ENCODE measurements at regions not wholly inside any gene's neighbourhood (a gene's known extent, or its start where the extent isn't known, plus 50 kb on each side); places are given as distances from the start of the nearest gene placed in this dataset.
"Not testable (repeated sequence)": the region's sequence is repeated elsewhere in the genome, so short reads cannot be mapped to it uniquely, and the experiment has no call there.

- Histone ChIP-seq H3K4me3 (replicated peaks; ENCODE audit: low read depth, low read length) (no peak overlapping the region), H3K36me3 (ENCODE audit: control insufficient read depth, insufficient read depth, low read length) (no peaks in the 10 kb centered on the region), H3K27me3 (replicated peaks; ENCODE audit: control insufficient read depth, insufficient read depth, low read length) (no peaks in the 10 kb centered on the region; the same call in 1 of the 2 replicates)
- no peak for TF ChIP-seq CTCF (IDR thresholded peaks at IDR 0.05; ENCODE audit: insufficient read depth, low read length, poor library complexity, severe bottlenecking)
- no peak for DNase-seq (ENCODE audit: extremely low read depth, insufficient read length)
Measured at GRCh38 chr1:228945885-228946284, 210.6 kb downstream of the RHOU start.

- not testable (repeated sequence) for DNase-seq (ENCODE audit: extremely low read depth, insufficient read length); H3K4me3 ChIP-seq (replicated peaks; ENCODE audit: low read depth, low read length); H3K27me3 ChIP-seq (replicated peaks; ENCODE audit: control insufficient read depth, insufficient read depth, low read length); H3K36me3 ChIP-seq (ENCODE audit: control insufficient read depth, insufficient read depth, low read length)
Measured at GRCh38 chr1:228949617-228950016, 214.3 kb downstream of the RHOU start.

- H3K4me3 ChIP-seq (replicated peaks; ENCODE audit: low read depth, low read length): no peak overlapping the region
- no peak for TF ChIP-seq CTCF (IDR thresholded peaks at IDR 0.05; ENCODE audit: insufficient read depth, low read length, poor library complexity, severe bottlenecking)
- no peaks in the 10 kb centered on the region for H3K36me3 ChIP-seq (ENCODE audit: control insufficient read depth, insufficient read depth, low read length)
- no peaks in the 10 kb centered on the region for H3K27me3 ChIP-seq (replicated peaks; ENCODE audit: control insufficient read depth, insufficient read depth, low read length)
- no peak for DNase-seq (ENCODE audit: extremely low read depth, insufficient read length)
Measured at GRCh38 chr1:228953207-228953606, 217.9 kb downstream of the RHOU start.

DNA sequence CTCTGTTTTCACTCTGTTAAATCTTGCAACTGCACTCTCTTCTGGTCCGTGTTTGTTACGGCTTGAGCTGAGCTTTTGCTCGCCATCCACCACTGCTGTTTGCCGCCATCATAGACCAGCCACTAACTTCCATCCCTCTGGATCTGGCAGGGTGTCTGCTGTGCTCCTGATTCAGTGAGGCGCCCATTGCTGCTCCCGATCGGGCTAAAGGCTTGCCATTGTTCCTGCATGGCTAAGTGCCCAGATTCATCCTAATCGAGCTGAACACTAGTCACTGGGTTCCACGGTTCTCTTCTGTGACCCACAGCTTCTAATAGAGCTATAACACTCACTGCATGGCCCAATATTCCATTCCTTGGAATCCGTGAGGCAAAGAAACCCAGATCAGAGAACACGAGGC lies 218.5 kb downstream of the RHOU start:
- H3K4me3 ChIP-seq (replicated peaks; ENCODE audit: low read depth, low read length); DNase-seq (ENCODE audit: extremely low read depth, insufficient read length); H3K27me3 ChIP-seq (replicated peaks; ENCODE audit: control insufficient read depth, insufficient read depth, low read length); H3K36me3 ChIP-seq (ENCODE audit: control insufficient read depth, insufficient read depth, low read length): not testable (repeated sequence)

- no peak for TF ChIP-seq CTCF (IDR thresholded peaks at IDR 0.05; ENCODE audit: insufficient read depth, low read length, poor library complexity, severe bottlenecking)
- no peaks in the 10 kb centered on the region for H3K27me3 ChIP-seq (replicated peaks; ENCODE audit: control insufficient read depth, insufficient read depth, low read length)
- no peaks in the 10 kb centered on the region for H3K36me3 ChIP-seq (ENCODE audit: control insufficient read depth, insufficient read depth, low read length)
- no peak for DNase-seq (ENCODE audit: extremely low read depth, insufficient read length)
- no peak overlapping the region for H3K4me3 ChIP-seq (replicated peaks; ENCODE audit: low read depth, low read length)
Measured at GRCh38 chr1:228955691-228956090, 220.4 kb downstream of the RHOU start.

- DNase-seq (ENCODE audit: extremely low read depth, insufficient read length): no peak
- no peak for TF ChIP-seq CTCF (IDR thresholded peaks at IDR 0.05; ENCODE audit: insufficient read depth, low read length, poor library complexity, severe bottlenecking)
- no peaks in the 10 kb centered on the region for H3K36me3 ChIP-seq (ENCODE audit: control insufficient read depth, insufficient read depth, low read length)
- no peaks in the 10 kb centered on the region; the same call in 1 of the 2 replicates for H3K27me3 ChIP-seq (replicated peaks; ENCODE audit: control insufficient read depth, insufficient read depth, low read length)
- H3K4me3 ChIP-seq (replicated peaks; ENCODE audit: low read depth, low read length): no peak overlapping the region
Measured at GRCh38 chr1:228956864-228957263, 221.6 kb downstream of the RHOU start.

DNA sequence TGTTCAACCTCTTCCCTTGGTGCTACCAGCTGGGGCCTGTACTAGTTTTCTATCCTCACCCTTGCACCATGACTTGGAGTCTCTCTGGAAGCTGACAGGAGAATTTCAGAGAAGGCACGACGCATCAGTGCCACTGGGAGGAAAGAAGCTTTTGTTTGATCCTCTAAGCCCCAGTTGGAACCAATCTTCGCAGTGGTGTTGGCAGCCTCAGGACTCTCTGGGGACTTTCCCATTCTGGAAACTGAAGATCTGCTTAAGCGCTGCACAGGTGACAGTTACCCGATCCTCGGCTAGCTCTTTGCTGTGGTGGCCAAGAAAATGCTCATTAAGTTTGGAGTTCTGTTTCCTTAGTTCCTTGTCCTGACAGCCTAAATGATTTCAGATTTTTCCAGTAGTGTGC lies 222.3 kb downstream of the RHOU start:
- no peak for TF ChIP-seq CTCF (IDR thresholded peaks at IDR 0.05; ENCODE audit: insufficient read depth, low read length, poor library complexity, severe bottlenecking)
- H3K27me3 ChIP-seq (replicated peaks; ENCODE audit: control insufficient read depth, insufficient read depth, low read length): no peaks in the 10 kb centered on the region; the same call in 1 of the 2 replicates
- H3K36me3 ChIP-seq (ENCODE audit: control insufficient read depth, insufficient read depth, low read length): no peaks in the 10 kb centered on the region
- no peak for DNase-seq (ENCODE audit: extremely low read depth, insufficient read length)
- no peak overlapping the region for H3K4me3 ChIP-seq (replicated peaks; ENCODE audit: low read depth, low read length)
